ENCODE measurements at regions not wholly inside any gene's neighbourhood (a gene's known extent, or its start where the extent isn't known, plus 50 kb on each side); places are given as distances from the start of the nearest gene placed in this dataset.
A peak's percentile ranks its signal among the peaks of the same experiment; 100 is the strongest.
"Not testable (repeated sequence)": the region's sequence is repeated elsewhere in the genome, so short reads cannot be mapped to it uniquely, and the experiment has no call there.

DNA sequence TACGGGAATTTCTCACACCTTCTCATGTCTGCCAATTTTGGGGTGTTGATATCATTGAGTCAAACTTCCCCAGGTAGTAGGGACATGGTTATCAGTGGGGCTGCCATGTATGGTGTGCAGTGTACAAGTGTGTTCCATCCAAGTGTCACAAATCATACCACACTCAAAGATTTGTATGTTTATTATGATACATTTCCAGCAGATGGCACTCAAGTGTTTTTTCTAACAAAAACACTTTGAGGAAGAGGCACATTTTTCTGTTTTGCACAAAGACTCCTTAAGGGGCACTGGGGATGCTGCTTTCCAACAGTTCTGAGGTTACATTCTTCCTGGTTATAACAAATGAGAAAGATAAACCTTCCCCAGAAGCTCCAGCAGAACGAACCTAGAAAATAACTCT lies 414.5 kb downstream of the REEP3 start:
- peak in 1 of 8 experiments; percentile 37 for ATAC-seq (replicated peaks in 6 of 8)
- H3K4me1 ChIP-seq (replicated peaks in 1 of 2), result peaks cover 0 to 12% of the 10 kb centered on the region in 2 donors
- no peak overlapping the region for H3K27ac ChIP-seq
- H3K4me3 ChIP-seq, result no peak overlapping the region
- 0 to 100% (median 33%) methylated on average over 1 to 2 of the region's 2 CpGs; no CpG with 5 or more reads in 2 of the 10 experiments for WGBS, 10 experiments
- in situ Hi-C loops (cut with MboI; ENCODE audit: low pct_unique_long_range_greater_than_20kb in 2 of 9, low sequenced_read_pairs in 9 of 9, unreplicated experiment in 9 of 9), result no loop called here

DNA sequence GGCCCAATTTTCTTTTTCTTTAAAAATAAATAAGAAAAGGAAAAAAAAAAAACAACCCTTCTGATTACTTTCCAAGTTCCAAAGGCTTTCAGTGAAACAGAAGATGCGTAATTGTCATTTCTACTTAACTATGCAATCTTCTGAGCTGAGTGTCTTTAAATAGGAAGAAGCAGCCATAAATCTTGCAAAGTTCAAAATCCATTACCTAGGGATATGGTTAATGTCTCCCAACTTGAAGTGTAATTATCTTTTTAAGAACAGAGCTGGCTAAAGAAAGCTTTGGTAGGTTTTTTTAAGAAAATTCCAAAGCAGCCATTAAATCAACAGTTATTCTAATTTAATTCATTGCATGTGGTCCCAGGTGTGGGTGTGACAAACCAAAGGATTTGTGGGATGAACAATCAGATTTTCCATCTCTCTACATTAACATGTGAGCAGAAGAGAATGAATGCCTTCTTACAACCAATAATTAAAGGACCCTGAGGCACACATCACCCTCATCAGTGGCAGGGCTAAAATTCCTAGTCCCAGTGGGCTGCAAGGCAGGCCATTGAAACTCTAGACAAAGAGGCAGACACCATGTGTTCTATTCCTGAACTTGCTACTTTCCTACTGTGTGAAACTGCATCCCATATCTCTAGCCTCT lies 419.2 kb downstream of the REEP3 start:
- in situ Hi-C loops (cut with MboI; ENCODE audit: low pct_unique_long_range_greater_than_20kb in 2 of 9, low sequenced_read_pairs in 9 of 9, unreplicated experiment in 9 of 9), result no loop called here
- Histone ChIP-seq H3K4me3 (no peak overlapping the region), H3K27ac (no peak overlapping the region), H3K4me1 (replicated peaks in 1 of 2) (peaks cover 0 to 7% of the 10 kb centered on the region in 2 donors)
- no peak for ATAC-seq (replicated peaks in 6 of 8)
- WGBS, 10 experiments, result 0 to 100% (median 100%) methylated on average over 1 of the region's 1 CpG

DNA sequence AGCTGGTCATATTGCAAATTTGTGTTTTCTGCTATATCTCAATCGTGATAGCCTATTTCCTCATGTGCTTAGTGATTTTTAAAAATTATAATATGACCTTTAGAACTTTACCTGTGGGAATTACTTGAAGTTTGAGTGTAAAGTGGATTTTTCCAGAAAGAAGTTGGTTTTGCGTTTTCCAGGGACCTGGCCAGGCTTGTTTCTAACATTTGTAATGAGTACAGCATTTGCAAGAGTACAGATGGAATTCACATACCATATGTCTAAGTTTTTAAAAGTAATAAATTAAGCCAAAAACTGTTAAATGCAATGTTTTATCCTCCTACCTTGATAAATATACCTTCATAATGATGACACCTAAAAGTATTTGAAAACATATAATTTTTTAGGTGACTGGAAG lies 443.2 kb downstream of the REEP3 start:
- in situ Hi-C loops (cut with MboI; ENCODE audit: low pct_unique_long_range_greater_than_20kb in 2 of 9, low sequenced_read_pairs in 9 of 9, unreplicated experiment in 9 of 9), result no loop called here
- 0 to 78% (median 40%) methylated on average over 1 to 2 of the region's 2 CpGs for WGBS, 10 experiments
- H3K4me1 ChIP-seq (replicated peaks in 1 of 2), result no peaks in the 10 kb centered on the region
- ATAC-seq (replicated peaks in 6 of 8), result no peak
- no peak overlapping the region for H3K4me3 ChIP-seq
- H3K27ac ChIP-seq, result no peak overlapping the region

DNA sequence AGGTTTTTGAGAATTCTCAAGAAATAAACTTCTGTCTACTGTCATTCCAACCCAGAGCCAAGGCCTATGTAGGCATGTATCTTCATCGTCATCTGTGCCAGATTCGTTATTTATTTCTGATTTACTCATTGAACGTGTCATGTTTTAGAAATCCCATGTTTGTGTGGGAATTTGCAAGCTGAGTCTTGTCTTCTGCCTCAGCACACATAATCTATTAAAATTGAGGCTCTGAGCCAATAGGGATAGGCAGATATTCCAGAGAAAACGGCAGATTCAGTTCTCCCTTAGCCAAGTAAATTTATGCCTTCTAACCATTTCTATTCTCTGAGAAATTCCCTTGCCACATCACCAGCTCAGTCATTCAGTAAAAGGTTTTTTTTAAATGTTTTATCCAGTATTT lies 444.6 kb downstream of the REEP3 start:
- 0 to 93% (median 46%) methylated on average over 1 to 4 of the region's 4 CpGs; no CpG with 5 or more reads in 2 of the 10 experiments for WGBS, 10 experiments
- in situ Hi-C loops (cut with MboI; ENCODE audit: low pct_unique_long_range_greater_than_20kb in 2 of 9, low sequenced_read_pairs in 9 of 9, unreplicated experiment in 9 of 9), result no loop called here
- H3K4me3 ChIP-seq, result no peak overlapping the region
- no peaks in the 10 kb centered on the region for H3K4me1 ChIP-seq (replicated peaks in 1 of 2)
- no peak overlapping the region for H3K27ac ChIP-seq
- ATAC-seq (replicated peaks in 6 of 8), result no peak

DNA sequence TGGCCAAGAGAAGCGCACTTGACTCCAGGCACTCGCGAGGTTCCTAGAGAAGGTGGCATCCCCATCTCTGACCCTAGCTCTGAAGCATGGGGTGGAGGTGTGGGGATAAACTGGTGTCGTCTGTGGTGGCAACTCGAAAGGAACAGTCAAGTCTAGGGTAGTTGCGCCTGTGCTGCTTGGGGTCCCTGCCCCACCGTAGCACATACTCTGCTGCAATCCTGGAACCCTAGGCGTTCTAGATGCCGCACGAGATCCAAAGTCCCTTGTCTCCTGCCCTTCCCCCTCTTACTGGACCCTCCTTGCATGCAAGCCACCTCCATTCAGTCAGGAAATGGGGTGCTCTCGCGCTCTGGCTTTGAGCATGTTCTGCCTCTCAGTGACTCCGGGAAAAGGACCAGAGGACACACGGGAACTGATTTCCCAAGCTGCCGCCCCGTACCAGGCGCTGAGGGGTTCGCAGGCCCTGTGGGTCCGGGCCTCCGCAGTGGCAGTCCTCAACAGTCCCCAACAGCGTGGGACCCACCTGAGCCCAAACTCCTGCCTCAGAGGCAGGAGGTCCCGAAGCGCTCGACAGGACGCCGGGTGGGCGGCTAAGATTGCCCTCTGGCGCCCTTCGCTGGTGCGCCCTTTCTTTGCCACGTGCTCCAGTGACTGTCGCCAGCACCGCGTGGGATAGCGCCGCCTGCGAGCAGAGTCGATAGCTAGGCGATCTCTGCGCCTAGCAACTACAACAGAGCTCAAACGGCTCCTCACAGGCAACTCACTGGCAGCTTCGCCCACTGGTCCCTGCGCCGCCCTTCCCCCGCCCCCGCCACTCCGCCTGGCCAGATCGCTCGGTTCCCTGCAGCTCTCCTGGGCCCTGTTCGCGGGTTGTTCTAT lies 452.0 kb downstream of the REEP3 start:
- in situ Hi-C loops (cut with MboI; ENCODE audit: low pct_unique_long_range_greater_than_20kb in 2 of 9, low sequenced_read_pairs in 9 of 9, unreplicated experiment in 9 of 9), result loop anchor here in 1 of 9 experiments (10.0 kb wide), 1 partner anchor 98 kb away; no protein-coding TSS in a partner anchor
- 69 to 100% (median 90%) methylated on average over 2 to 25 of the region's 51 CpGs; no CpG with 5 or more reads in 4 of the 10 experiments for WGBS, 10 experiments
- H3K4me1 ChIP-seq (replicated peaks in 1 of 2), result no peaks in the 10 kb centered on the region
- no peak overlapping the region for H3K4me3 ChIP-seq
- no peak for ATAC-seq (replicated peaks in 6 of 8)
- no peak overlapping the region for H3K27ac ChIP-seq

DNA sequence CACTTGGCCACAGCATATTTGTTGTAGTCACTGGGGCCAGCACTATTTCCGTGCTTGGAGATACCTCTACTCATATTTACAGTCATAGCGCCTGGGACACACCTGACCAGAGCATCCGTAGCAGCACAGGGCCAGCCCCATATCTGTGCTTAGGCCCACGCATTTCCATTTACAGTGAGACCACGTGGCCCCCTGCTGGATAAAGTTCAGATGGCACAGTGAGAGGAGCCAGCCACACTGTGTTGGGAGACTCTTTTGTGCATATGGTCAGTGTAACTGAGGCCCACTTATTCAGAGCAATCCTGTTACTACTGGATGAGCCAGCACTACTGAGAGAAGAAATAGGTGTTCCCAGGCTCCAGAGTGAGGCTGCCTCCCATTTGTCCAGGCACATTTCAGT lies 455.3 kb downstream of the REEP3 start:
- no peak overlapping the region for H3K27ac ChIP-seq
- in situ Hi-C loops (cut with MboI; ENCODE audit: low pct_unique_long_range_greater_than_20kb in 2 of 9, low sequenced_read_pairs in 9 of 9, unreplicated experiment in 9 of 9), result loop anchor here in 2 of 9 experiments (5.0 to 10.0 kb wide), 2 partner anchors 102 to 104 kb away; no protein-coding TSS in a partner anchor
- 0 to 75% (median 23%) methylated on average over 1 to 4 of the region's 5 CpGs; no CpG with 5 or more reads in 6 of the 10 experiments for WGBS, 10 experiments
- peak; percentile 42 to 99 (median 79) for ATAC-seq (replicated peaks in 6 of 8)
- H3K4me1 ChIP-seq (replicated peaks in 1 of 2), result no peaks in the 10 kb centered on the region
- H3K4me3 ChIP-seq, result no peak overlapping the region

DNA sequence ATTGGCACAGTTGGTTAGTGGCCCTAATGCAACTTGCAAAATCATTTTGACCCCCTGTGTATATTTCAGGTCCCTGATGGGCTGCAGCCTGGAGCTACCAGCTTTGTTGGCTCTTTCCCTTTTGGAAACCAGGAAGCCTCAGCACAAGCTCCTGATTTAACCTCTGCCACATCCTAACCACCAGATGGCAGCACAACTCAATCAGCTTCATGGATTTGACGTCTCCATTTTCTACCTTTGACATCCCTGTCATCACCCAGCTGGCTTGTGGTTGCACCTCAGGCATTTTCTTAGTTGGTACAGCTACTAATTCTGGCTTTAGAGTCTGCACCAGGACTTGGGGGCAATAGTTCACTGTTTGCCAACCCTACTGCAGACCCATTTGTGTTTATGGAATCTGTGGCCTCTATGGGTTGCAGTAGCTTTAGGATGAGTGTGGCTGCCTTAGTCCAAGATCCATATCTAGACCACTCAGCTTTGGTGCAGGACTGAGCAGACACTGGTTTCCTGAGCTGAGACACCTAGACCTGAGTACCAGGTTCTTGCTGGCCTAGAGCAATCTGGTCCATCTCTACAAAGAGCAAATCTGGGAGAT lies 456.2 kb downstream of the REEP3 start:
- H3K27ac ChIP-seq, result no peak overlapping the region
- 0 to 33% (median 17%) methylated on average over 1 of the region's 1 CpG; no CpG with 5 or more reads in 7 of the 10 experiments for WGBS, 10 experiments
- H3K4me3 ChIP-seq, result no peak overlapping the region
- no peaks in the 10 kb centered on the region for H3K4me1 ChIP-seq (replicated peaks in 1 of 2)
- in situ Hi-C loops (cut with MboI; ENCODE audit: low pct_unique_long_range_greater_than_20kb in 2 of 9, low sequenced_read_pairs in 9 of 9, unreplicated experiment in 9 of 9), result loop anchor here in 2 of 9 experiments (5.0 to 10.0 kb wide), 2 partner anchors 103 to 105 kb away; no protein-coding TSS in a partner anchor
- ATAC-seq (replicated peaks in 6 of 8), result peak in 4 of 8 experiments; percentile 16 to 71 (median 62)

DNA sequence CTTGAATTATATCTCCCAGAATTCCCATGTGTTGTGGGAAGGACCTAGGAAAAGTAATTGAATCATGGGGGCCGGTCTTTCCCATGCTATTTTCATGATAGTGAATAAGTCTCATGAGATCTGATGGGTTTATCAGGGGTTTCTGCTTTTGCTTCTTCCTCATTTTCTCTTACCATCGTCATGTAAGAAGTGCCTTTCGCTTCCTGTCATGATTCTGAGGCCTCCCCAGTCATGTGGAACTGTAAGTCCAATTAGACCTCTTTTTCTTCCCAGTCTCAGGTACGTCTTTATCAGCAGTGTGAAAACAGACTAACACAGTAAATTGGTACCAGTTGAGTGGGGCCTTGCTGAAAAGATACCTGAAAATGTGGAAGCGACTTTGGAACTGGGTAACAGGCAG lies 459.7 kb downstream of the REEP3 start:
- H3K4me3 ChIP-seq; ATAC-seq (replicated peaks in 6 of 8); H3K4me1 ChIP-seq (replicated peaks in 1 of 2); H3K27ac ChIP-seq; in situ Hi-C loops (cut with MboI; ENCODE audit: low pct_unique_long_range_greater_than_20kb in 2 of 9, low sequenced_read_pairs in 9 of 9, unreplicated experiment in 9 of 9): not testable (repeated sequence)
- 0 to 80% (median 29%) methylated on average over 1 to 5 of the region's 5 CpGs; no CpG with 5 or more reads in 2 of the 10 experiments for WGBS, 10 experiments

GRCh38 chr10:63984061-63984460 lies 462.9 kb downstream of the REEP3 start:
- ATAC-seq (replicated peaks in 6 of 8); H3K4me1 ChIP-seq (replicated peaks in 1 of 2); H3K4me3 ChIP-seq; H3K27ac ChIP-seq; in situ Hi-C loops (cut with MboI; ENCODE audit: low pct_unique_long_range_greater_than_20kb in 2 of 9, low sequenced_read_pairs in 9 of 9, unreplicated experiment in 9 of 9): not testable (repeated sequence)
- WGBS, 10 experiments, result no CpG with 5 or more reads among the region's 2 CpGs

DNA sequence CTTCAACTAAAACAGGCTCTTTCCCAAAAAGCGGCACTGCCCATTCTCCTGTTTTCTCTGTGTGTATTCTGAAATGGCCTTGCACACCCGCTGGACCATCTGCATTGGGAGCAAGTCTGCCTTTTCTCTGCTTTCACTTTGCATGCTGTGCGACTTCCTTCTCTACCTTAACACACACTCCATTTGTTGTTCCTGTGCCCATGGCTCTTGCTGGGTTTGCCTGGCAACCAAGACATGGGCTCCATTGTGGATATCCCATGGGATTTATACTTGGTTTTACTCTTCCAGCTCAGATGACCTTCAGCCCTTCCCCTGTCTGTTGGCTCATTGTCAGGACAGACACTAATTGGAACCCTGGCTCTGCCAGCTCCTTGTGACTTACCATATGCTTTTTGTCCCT lies 465.3 kb downstream of the REEP3 start:
- peak in 1 of 8 experiments; percentile 49 for ATAC-seq (replicated peaks in 6 of 8)
- Histone ChIP-seq H3K4me3 (no peak overlapping the region), H3K4me1 (replicated peaks in 1 of 2) (no peaks in the 10 kb centered on the region), H3K27ac (no peak overlapping the region)
- in situ Hi-C loops (cut with MboI; ENCODE audit: low pct_unique_long_range_greater_than_20kb in 2 of 9, low sequenced_read_pairs in 9 of 9, unreplicated experiment in 9 of 9), result no loop called here
- WGBS, 10 experiments, result 0 to 100% (median 63%) methylated on average over 1 to 2 of the region's 3 CpGs; no CpG with 5 or more reads in 4 of the 10 experiments

GRCh38 chr10:63987212-63987611 lies 466.0 kb downstream of the REEP3 start:
- ATAC-seq (replicated peaks in 6 of 8), result no peak
- H3K4me3 ChIP-seq, result no peak overlapping the region
- in situ Hi-C loops (cut with MboI; ENCODE audit: low pct_unique_long_range_greater_than_20kb in 2 of 9, low sequenced_read_pairs in 9 of 9, unreplicated experiment in 9 of 9), result no loop called here
- WGBS, 10 experiments, result 0 to 57% (median 37%) methylated on average over 1 to 2 of the region's 2 CpGs; no CpG with 5 or more reads in 3 of the 10 experiments
- no peak overlapping the region for H3K27ac ChIP-seq
- H3K4me1 ChIP-seq (replicated peaks in 1 of 2), result no peaks in the 10 kb centered on the region

DNA sequence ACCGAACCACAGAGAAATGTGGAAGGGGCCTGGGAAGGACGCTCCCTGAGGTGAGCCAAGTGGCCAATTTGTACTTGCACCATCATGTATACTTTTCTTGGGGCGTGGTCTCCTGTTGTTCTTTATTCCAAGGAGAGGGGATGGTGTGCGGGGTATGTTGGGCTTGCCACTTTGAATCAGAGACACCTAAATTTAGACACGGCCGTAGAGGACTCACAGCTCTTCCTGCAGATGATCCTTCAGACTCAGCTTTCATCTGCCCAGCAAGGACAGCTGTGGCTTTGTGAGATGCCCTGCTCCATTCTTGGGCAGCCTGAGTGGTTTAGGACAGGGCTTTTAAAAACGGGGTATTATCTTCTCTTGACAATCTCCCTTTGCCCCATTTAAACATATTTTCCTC lies 473.2 kb downstream of the REEP3 start:
- in situ Hi-C loops (cut with MboI; ENCODE audit: low pct_unique_long_range_greater_than_20kb in 2 of 9, low sequenced_read_pairs in 9 of 9, unreplicated experiment in 9 of 9), result no loop called here
- no peaks in the 10 kb centered on the region for H3K4me1 ChIP-seq (replicated peaks in 1 of 2)
- H3K27ac ChIP-seq, result no peak overlapping the region
- no peak for ATAC-seq (replicated peaks in 6 of 8)
- no peak overlapping the region for H3K4me3 ChIP-seq
- WGBS, 10 experiments, result 11 to 94% (median 30%) methylated on average over 1 to 6 of the region's 7 CpGs; no CpG with 5 or more reads in 3 of the 10 experiments

DNA sequence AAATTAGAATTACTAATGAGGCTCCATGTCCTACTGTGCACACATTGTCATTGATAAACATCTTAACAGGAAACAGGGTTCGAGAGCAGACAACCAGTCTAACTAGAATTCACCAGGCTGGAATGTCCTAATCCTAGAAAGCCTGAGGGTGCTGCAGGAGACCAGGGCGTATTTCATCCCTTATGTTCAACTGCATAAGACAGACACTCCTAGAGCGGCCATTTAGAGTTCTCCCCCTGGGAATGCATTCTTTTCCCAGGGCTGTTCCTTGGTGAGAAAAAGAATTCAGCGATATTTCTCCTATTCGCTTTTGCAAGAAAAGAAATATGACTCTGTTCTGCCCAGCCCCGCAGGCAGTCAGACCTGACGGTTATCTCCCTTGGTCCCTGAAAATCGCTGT lies 486.0 kb downstream of the REEP3 start:
- WGBS, 10 experiments, result 24 to 100% (median 50%) methylated on average over 1 to 8 of the region's 8 CpGs; no CpG with 5 or more reads in 1 of the 10 experiments
- in situ Hi-C loops (cut with MboI; ENCODE audit: low pct_unique_long_range_greater_than_20kb in 2 of 9, low sequenced_read_pairs in 9 of 9, unreplicated experiment in 9 of 9), result no loop called here

More for the DNA sequence above, 486.0 kb downstream of the REEP3 start:
- H3K27ac ChIP-seq, result no peak overlapping the region
- H3K4me3 ChIP-seq, result no peak overlapping the region
- peaks cover 3 to 4% of the 10 kb centered on the region in 2 donors for H3K4me1 ChIP-seq (replicated peaks in 1 of 2)
- no peak for ATAC-seq (replicated peaks in 6 of 8)

Measured in motor neuron (in vitro differentiated cells).